ENCODE measurements at regions not wholly inside any gene's neighbourhood (a gene's known extent, or its start where the extent isn't known, plus 50 kb on each side); places are given as distances from the start of the nearest gene placed in this dataset.

DNA sequence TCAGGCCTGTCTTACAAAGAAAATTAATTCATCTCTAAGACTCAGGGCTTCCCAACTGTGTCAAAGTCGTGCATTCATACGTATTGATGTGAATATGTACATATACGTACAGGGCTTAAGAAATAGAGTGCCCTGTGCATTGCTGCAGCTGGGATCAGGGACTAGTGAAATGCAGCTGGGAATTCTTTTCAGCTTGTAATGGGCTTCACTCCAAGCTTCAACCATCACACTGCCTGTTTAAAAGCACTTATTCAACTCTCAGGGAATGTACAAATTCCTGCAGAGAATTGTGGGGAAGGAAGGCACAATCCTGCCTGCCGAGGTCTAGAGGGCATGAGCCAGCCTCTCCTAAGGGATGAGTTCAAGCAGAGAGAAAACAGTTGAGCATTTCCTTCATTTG lies 59.6 kb upstream of the MAN2A1 start:
- TF ChIP-seq EZH2 (IDR thresholded peaks at IDR 0.05; ENCODE audit: borderline replicate concordance, low read depth, low read length, severe bottlenecking) (no peak), CTCF (IDR thresholded peaks at IDR 0.05; ENCODE audit: borderline replicate concordance, extremely low read depth, low read length, poor library complexity, severe bottlenecking) (no peak)

Measured in DND-41 (cell line).